Esophagus muscularis mucosa (tissue), 4 donors: ENCODE measurements at regions not wholly inside any gene's neighbourhood (a gene's known extent, or its start where the extent isn't known, plus 50 kb on each side); places are given as distances from the start of the nearest gene placed in this dataset.

Experiments used
- EP300 ChIP-seq: sonication (generic); formaldehyde crosslinking; IDR thresholded peaks from one replicate; pipeline ENCODE4 v1.6.1; 2017; ENCODE audit warnings: antibody characterized with exemption
- POLR2A ChIP-seq: fragments of 450-650 bp; IDR thresholded peaks from one replicate; pipeline ENCODE4 v1.6.1; 2017; ENCODE audit warnings: antibody characterized with exemption, moderate library complexity, mild to moderate bottlenecking, low read depth
- POLR2AphosphoS5 ChIP-seq, 2 donors: sonication (generic); formaldehyde crosslinking; IDR thresholded peaks; one replicate each; pipeline ENCODE4 v1.6.1; 2017; ENCODE audit warnings: antibody characterized with exemption in 2 of 2
- TF ChIP-seq, protein P1 (sequence below), 3 experiments: fragments of 200-600 bp in 2 of 3; fragments of 450-650 bp in 1 of 3; sonication (generic) in 2 of 3; IDR thresholded peaks; one replicate each; pipeline ENCODE4 v1.5.1; 2017 to 2019; ENCODE audit warnings: antibody characterized with exemption in 3 of 3, mild to moderate bottlenecking in 2 of 3, moderate library complexity in 1 of 3

DNA sequence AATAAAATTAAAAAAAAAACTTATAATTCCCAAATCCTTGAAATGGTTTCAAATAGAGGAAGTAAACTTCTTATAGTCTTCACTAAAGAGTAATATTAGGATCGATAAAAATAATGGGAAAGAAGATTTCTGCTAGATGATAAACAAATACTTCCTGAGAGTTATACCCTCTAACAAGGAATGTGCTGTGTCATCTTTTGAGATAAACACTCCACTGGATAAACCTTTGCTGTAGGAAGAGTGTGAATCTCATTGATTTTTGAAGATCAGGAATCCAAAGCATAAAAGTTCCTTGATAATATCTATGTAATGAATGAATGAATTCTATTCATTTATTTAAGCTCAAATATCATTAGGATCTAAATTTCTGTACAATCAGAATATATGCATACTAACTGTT is 161.0 kb upstream of the GBE1 start:
- TF ChIP-seq, protein P1, sequence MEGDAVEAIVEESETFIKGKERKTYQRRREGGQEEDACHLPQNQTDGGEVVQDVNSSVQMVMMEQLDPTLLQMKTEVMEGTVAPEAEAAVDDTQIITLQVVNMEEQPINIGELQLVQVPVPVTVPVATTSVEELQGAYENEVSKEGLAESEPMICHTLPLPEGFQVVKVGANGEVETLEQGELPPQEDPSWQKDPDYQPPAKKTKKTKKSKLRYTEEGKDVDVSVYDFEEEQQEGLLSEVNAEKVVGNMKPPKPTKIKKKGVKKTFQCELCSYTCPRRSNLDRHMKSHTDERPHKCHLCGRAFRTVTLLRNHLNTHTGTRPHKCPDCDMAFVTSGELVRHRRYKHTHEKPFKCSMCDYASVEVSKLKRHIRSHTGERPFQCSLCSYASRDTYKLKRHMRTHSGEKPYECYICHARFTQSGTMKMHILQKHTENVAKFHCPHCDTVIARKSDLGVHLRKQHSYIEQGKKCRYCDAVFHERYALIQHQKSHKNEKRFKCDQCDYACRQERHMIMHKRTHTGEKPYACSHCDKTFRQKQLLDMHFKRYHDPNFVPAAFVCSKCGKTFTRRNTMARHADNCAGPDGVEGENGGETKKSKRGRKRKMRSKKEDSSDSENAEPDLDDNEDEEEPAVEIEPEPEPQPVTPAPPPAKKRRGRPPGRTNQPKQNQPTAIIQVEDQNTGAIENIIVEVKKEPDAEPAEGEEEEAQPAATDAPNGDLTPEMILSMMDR (IDR thresholded peaks at IDR 0.05), result no peak
- TF ChIP-seq POLR2AphosphoS5 (IDR thresholded peaks at IDR 0.05) (no peak), POLR2A (no peak), EP300 (no peak)
